NOMO-1 treated with DMSO at 0.1 percent for 48 hours (cell line): ENCODE measurements at regions not wholly inside any gene's neighbourhood (a gene's known extent, or its start where the extent isn't known, plus 50 kb on each side); places are given as distances from the start of the nearest gene placed in this dataset.
A peak's percentile ranks its signal among the peaks of the same experiment; 100 is the strongest.
"Not testable (repeated sequence)": the region's sequence is repeated elsewhere in the genome, so short reads cannot be mapped to it uniquely, and the experiment has no call there.

Experiments
- DNase-seq: peaks from one replicate; lab custom pipeline; 2025; ENCODE audit not compliant: unreplicated experiment; lab: John Stamatoyannopoulos, UW

GRCh38 chr6:8879334-8879733 lies 444.0 kb upstream of the SLC35B3 start:
- DNase-seq, result no peak

- DNase-seq, result peak; percentile 67
These were observed 440.6 kb upstream of the SLC35B3 start for GRCh38 chr6:8875986-8876385.

DNA sequence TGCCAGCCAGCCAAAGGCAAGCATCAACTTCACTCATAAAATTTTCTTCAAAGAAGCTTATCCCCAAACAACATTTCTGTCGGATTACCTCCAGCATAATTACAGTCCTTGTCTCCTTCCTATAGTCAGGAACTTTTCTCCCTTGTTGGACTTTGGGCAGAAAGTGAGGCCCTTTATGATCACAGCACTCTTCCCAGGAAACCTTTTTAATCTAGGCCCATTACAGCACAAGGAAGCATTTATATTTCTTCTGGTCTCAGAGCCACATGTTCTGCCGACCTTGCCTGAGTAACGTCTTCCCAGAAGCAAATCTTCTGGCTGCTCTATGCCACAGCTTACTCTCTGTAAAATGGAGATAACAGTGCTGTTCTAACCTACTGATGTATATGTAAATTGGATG lies 437.2 kb upstream of the SLC35B3 start:
- no peak for DNase-seq

DNA sequence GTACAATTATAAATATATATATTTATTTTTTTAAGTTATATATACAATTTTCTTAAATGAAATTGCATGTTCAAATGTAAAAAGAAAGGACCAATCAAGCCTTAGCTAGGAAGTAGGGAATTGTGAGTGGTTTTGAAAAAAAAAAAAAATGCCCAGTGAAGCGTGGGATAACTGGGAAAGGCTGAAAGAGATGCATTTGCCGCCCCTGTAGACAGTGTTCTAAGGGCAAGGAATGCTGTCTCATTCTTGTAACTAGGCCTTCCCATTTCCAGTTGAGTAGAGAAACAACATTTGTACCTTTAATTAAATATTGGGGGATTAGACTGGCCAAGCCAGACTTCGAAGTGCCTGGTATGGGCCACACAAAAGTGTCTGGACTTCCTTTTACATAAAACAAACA lies 430.1 kb upstream of the SLC35B3 start:
- DNase-seq, result no peak

GRCh38 chr6:8860671-8861070 lies 425.3 kb upstream of the SLC35B3 start:
- no peak for DNase-seq

- no peak for DNase-seq
These were observed 424.2 kb upstream of the SLC35B3 start for GRCh38 chr6:8859501-8859900.

GRCh38 chr6:8858854-8859331 lies 423.5 kb upstream of the SLC35B3 start:
- DNase-seq, result no peak

DNA sequence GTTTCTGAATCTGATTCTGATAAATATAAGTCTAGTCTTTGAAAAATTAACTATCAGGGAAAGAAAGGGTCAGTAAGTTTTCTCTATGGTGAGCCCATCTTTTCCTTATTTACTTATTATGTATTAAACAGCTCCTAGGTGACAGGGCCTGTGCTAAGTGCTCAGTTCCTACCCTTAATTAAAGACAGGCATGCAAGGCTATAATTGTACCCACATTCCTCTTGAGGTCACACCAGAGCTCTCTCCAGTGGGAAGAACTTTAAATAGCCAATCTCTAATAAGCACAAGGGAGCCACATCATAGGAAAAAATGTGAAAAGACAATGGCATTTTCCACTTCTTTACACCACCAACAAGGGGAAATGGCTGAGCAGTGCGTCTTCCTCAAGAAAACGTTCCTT lies 421.8 kb upstream of the SLC35B3 start:
- no peak for DNase-seq

GRCh38 chr6:8855411-8855810 lies 420.1 kb upstream of the SLC35B3 start:
- peak; percentile 67 for DNase-seq

DNA sequence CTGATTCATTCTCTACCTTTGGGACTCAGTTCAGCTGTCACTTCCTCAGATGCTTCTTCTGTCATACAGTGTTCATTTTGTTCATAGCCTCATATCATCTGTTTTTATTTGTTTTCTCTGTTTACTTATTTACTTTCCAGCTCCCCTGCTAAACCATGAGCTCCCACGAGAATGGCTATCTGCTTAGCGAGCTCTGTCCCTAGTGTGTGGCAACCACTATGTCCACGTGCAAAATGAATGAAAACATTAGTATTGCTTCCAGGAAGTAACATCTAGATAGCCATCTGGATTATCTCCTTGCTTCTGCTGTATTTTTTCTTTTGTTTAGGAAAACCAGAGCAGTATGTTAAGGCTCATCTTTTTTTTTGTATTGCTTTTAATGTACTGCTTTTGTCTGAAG lies 417.0 kb upstream of the SLC35B3 start:
- no peak for DNase-seq

DNA sequence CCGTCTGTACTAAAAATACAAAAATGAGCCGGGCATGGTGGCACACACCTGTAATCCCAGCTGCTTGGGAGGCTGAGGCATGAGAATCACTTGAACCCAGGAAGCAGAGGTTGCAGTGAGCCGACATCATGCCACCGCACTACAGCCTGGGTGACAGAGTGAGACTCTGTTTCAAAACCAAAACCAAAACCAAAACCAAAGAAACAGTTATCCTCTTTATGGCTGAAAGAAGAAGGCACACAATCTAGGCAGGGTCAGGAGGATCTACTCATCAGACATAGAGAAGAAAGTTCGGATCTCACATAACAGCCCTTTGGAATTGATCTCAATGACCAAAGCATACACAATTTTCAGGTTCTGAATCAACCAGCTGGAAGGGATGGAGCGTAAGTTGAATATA lies 411.3 kb upstream of the SLC35B3 start:
- DNase-seq, result peak; percentile 45

GRCh38 chr6:8845690-8846089 lies 410.3 kb upstream of the SLC35B3 start:
- DNase-seq, result no peak

GRCh38 chr6:8844968-8845367 lies 409.6 kb upstream of the SLC35B3 start:
- DNase-seq, result no peak

- DNase-seq, result no peak
These were observed 404.3 kb upstream of the SLC35B3 start for GRCh38 chr6:8839626-8840025.

DNA sequence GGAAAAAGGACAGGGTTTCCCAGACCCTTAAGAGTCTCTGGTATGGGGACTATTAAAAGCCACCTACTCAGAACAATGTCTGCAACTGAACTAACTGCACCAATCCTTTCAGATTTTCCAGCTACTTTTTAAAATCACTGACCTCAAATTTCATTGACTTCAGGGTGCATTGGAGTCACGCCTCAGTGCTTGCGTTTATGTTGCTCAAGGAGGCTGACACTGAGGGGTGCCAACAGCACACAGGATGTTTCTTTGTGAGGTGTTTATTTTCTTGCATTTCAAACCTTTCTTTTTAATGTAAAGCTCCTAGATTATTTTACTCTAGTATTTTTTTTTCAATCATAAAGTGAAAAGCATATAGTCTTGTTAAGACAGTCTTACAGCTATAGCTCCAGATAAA lies 402.0 kb upstream of the SLC35B3 start:
- no peak for DNase-seq

- not testable (repeated sequence) for DNase-seq
These were observed 397.4 kb upstream of the SLC35B3 start for GRCh38 chr6:8832695-8833094.

- DNase-seq, result peak; percentile 84
These were observed 396.2 kb upstream of the SLC35B3 start for GRCh38 chr6:8831366-8832152.

- DNase-seq, result no peak
These were observed 395.4 kb upstream of the SLC35B3 start for GRCh38 chr6:8830794-8831193.

DNA sequence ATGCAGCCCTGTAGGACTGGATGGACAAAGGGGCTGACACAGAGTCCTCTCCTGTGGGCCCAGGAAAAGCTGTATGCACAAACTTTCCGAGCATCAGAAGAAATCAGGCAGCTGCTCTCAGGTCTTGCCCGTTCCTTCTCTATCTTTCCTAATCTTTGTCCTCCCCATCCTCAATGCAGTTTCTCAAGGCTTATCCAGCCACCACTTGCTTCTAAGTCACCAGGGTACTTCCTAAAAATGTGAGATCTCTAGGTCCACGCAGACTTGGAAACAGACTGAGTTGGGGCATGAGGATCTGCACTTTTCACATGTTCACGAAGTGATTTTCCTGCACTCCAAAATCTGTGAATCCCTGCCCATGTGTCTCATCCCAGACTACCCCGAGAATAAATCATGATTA lies 394.5 kb upstream of the SLC35B3 start:
- DNase-seq, result peak; percentile 7

DNA sequence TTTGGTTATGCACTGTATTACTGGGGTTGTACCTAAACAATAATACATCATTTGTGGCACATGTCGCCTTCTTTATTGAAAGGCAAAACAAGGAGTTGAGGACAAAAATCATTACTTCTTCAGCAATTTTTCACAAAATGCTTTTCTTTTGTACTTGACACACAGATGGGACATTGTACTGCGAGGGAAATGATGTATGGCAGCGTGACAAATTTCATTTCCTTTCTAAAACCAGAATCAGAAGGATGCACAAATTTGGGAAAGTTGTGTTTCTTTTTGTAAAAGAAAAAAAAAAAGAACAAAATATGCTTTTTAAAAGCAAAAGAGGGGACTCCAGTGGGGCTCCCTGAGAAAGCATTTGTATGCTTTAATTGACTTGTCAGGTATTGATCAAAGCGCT lies 394.0 kb upstream of the SLC35B3 start:
- no peak for DNase-seq

GRCh38 chr6:8828376-8828775 lies 393.0 kb upstream of the SLC35B3 start:
- DNase-seq, result no peak

- DNase-seq, result no peak
These were observed 390.4 kb upstream of the SLC35B3 start for GRCh38 chr6:8825726-8826125.

- DNase-seq, result no peak
These were observed 386.6 kb upstream of the SLC35B3 start for GRCh38 chr6:8821981-8822381.
